CD8-positive, alpha-beta memory T cell (primary cell): ENCODE measurements at regions not wholly inside any gene's neighbourhood (a gene's known extent, or its start where the extent isn't known, plus 50 kb on each side); places are given as distances from the start of the nearest gene placed in this dataset.
"Not testable (repeated sequence)": the region's sequence is repeated elsewhere in the genome, so short reads cannot be mapped to it uniquely, and the experiment has no call there.

Experiments
- CTCF ChIA-PET: fragments of 350-600 bp; sonication (Branson Sonifier 250); formaldehyde crosslinking; loops from one replicate; lab custom pipeline; 2021; ENCODE audit warnings: antibody characterized with exemption; lab: Charles Lee
- POLR2A ChIA-PET: fragments of 350-600 bp; sonication (Branson Sonifier 250); formaldehyde crosslinking; loops from one replicate; lab custom pipeline; 2021; ENCODE audit warnings: antibody characterized with exemption; lab: Charles Lee
- DNase-seq, 5 donors: peaks; one replicate each; pipeline versions ENCODE4 v3.0.0 to v3.0.0-alpha.2; 2020 to 2022; ENCODE audit warnings: mixed read lengths in 1 of 5
- H3K27ac ChIP-seq: one replicate; pipeline ENCODE4 v1.7.0; 2013; ENCODE audit warnings: low read depth, mild to moderate bottlenecking, low read length, moderate library complexity
- H3K27me3 ChIP-seq: 2 replicates; pipeline ENCODE4 v1.7.0; 2013; ENCODE audit warnings: low read length, mild to moderate bottlenecking; ENCODE audit not compliant: insufficient read depth, poor library complexity, severe bottlenecking
- H3K36me3 ChIP-seq: 2 replicates; pipeline ENCODE4 v1.7.0; 2013; ENCODE audit warnings: mild to moderate bottlenecking, low read length, moderate library complexity; ENCODE audit not compliant: insufficient read depth
- H3K4me1 ChIP-seq: 2 replicates; pipeline ENCODE4 v1.7.0; 2013; ENCODE audit warnings: mild to moderate bottlenecking, low read length, moderate library complexity; ENCODE audit not compliant: insufficient read depth
- H3K4me3 ChIP-seq: 2 replicates; pipeline ENCODE4 v1.7.0; 2013; ENCODE audit warnings: mild to moderate bottlenecking, low read length
- H3K9me3 ChIP-seq: 2 replicates; pipeline ENCODE4 v1.7.0; 2013; ENCODE audit warnings: mild to moderate bottlenecking, low read length
- H3K27ac Mint-ChIP-seq, 8 donors: one replicate each; pipeline ENCODE4 v1.8.0; 2020 to 2021; ENCODE audit warnings: mixed read lengths in 8 of 8, mild to moderate bottlenecking in 6 of 8, inconsistent platforms in 3 of 8, moderate library complexity in 3 of 8
- H3K27me3 Mint-ChIP-seq, 2 donors: one replicate each; pipeline ENCODE4 v1.8.0; 2020 to 2021; ENCODE audit warnings: mixed read lengths in 2 of 2, mild to moderate bottlenecking in 1 of 2, moderate library complexity in 1 of 2
- H3K36me3 Mint-ChIP-seq, 3 donors: one replicate each; pipeline ENCODE4 v1.8.0; 2020 to 2021; ENCODE audit warnings: mixed read lengths in 3 of 3, inconsistent platforms in 1 of 3, mild to moderate bottlenecking in 1 of 3
- H3K4me1 Mint-ChIP-seq, 3 donors: one replicate each; pipeline ENCODE4 v1.8.0; 2020 to 2021; ENCODE audit warnings: mixed read lengths in 3 of 3, inconsistent platforms in 1 of 3, mild to moderate bottlenecking in 1 of 3
- H3K4me3 Mint-ChIP-seq, 7 donors: one replicate each; pipeline ENCODE4 v1.8.0; 2020 to 2021; ENCODE audit warnings: mixed read lengths in 7 of 7, mild to moderate bottlenecking in 6 of 7, moderate library complexity in 4 of 7, inconsistent platforms in 2 of 7
- H3K9me3 Mint-ChIP-seq, 5 donors: one replicate each; pipeline ENCODE4 v1.8.0; 2020 to 2022; ENCODE audit warnings: mixed read lengths in 5 of 5, mild to moderate bottlenecking in 3 of 5, moderate library complexity in 2 of 5, inconsistent platforms in 1 of 5

DNA sequence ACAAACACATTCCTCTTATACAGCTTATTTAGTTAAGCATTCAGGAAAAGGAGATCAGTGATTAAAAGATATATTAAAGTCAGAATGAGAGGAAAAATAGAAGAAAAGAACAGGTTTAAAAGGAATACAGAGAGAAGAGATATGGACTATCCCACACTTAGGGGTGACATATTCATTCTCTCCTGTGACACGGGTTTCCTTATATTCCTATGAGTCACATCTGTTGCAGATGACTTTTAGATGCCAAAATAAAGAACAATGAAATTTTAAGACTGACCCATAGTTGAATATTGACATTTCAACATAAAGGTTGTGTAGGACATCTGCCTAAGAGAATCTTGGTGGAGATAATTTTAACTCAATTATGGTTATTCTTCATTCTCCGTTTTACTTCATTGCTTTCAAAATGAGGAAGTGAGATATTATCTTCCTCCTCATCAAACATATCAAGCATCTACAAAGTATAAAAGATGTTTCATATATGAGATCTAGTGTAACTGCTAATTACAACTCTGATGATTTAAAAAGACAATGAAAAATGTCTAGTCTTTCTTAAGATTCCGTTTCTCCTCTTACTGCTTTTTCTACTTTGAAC is 1336.7 kb upstream of the CITED2 start:
- Mint-ChIP-seq H3K9me3 (peaks cover 0 to 5% (median 0%) of the 10 kb centered on the region in 5 donors), H3K4me3 (no peak overlapping the region), H3K4me1 (no peaks in the 10 kb centered on the region), H3K27ac (peak overlapping the region in 1 of 8 donors; percentile 65), H3K27me3 (no peaks in the 10 kb centered on the region), H3K36me3 (no peaks in the 10 kb centered on the region)
- Histone ChIP-seq H3K36me3 (no peaks in the 10 kb centered on the region), H3K27me3 (no peaks in the 10 kb centered on the region), H3K4me1 (no peaks in the 10 kb centered on the region), H3K9me3 (no peaks in the 10 kb centered on the region), H3K27ac (no peak overlapping the region), H3K4me3 (no peak overlapping the region)
- POLR2A ChIA-PET = no interaction called here
- no peak for DNase-seq
- CTCF ChIA-PET = interaction anchor here (0.6 kb wide), 1 partner anchor 9 kb away, joined by 3 read pairs; no protein-coding TSS in a partner anchor

DNA sequence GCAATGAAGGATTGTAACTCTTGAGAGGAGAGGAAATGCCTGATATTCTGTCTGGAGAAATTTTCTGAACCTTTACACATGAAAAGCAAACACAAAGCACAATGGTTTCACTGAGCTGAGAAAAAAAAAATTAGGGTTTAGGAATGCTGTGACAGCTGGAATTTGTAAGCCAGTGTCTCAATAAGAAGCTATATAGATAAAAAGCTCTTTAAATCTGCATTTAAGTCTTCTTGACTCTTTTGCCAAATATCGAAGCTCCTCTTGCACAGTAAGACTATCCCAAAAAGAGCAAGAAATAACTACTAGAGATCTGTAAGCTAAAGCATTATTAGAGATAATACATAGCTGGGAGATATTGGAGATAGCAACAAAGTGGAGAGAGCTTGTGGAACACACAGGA is 1334.0 kb upstream of the CITED2 start:
- ChIA-PET CTCF (no interaction called here), POLR2A (no interaction called here)
- Histone ChIP-seq H3K9me3 (no peaks in the 10 kb centered on the region), H3K27ac (no peak overlapping the region), H3K27me3 (no peaks in the 10 kb centered on the region), H3K36me3 (no peaks in the 10 kb centered on the region), H3K4me1 (no peaks in the 10 kb centered on the region), H3K4me3 (no peak overlapping the region)
- DNase-seq = no peak
- Mint-ChIP-seq H3K36me3 (no peaks in the 10 kb centered on the region), H3K9me3 (no peaks in the 10 kb centered on the region), H3K4me1 (no peaks in the 10 kb centered on the region), H3K27ac (no peak overlapping the region), H3K27me3 (no peaks in the 10 kb centered on the region), H3K4me3 (no peak overlapping the region)

DNA sequence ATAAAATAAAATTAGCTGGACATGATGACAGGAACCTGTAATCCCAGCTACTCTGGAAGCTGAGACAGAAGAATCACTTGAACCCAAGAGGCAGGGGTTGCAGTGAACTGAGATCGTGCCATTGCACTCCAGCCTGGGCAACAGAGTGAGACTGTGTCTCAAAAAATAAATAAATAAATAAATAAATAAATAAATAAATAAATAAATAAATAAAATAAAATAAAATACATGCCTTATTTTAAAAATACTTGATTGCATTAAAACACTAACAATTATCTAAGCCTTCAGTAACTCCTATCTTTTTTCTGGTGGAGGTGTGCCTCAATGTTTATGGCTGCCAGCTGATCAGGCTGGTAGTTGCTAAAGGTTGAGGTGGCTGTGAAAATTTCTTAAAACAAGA is 1329.6 kb upstream of the CITED2 start:
- H3K27me3 ChIP-seq, H3K4me1 ChIP-seq, DNase-seq, CTCF ChIA-PET, H3K4me3 Mint-ChIP-seq, H3K36me3 ChIP-seq, H3K36me3 Mint-ChIP-seq, H3K27ac ChIP-seq, H3K27me3 Mint-ChIP-seq, H3K9me3 ChIP-seq, POLR2A ChIA-PET, H3K4me3 ChIP-seq, H3K9me3 Mint-ChIP-seq, H3K27ac Mint-ChIP-seq, H3K4me1 Mint-ChIP-seq: not testable (repeated sequence)

DNA sequence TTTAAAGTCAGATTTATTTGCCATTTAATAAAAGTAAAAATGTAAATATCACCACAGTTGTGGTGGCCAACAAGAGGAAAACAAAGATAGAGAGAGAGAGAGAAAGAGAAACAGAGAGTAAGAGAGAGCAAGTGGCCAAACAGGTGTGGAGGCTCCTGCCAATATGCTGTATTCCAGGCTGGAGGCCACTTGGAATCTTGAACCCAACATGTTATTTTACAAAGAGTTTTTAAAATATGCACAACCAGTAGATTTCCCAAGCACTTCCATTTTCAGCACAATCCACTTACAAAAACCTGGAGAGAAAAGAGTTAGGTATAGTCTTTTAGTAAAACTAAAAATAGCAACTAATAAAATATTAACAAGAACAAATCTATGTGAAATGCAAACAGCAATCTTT is 1323.1 kb upstream of the CITED2 start:
- ChIA-PET CTCF (no interaction called here), POLR2A (no interaction called here)
- Mint-ChIP-seq H3K36me3 (no peaks in the 10 kb centered on the region), H3K4me1 (no peaks in the 10 kb centered on the region), H3K27me3 (no peaks in the 10 kb centered on the region), H3K9me3 (peaks cover 0 to 4% (median 0%) of the 10 kb centered on the region in 5 donors), H3K27ac (no peak overlapping the region), H3K4me3 (no peak overlapping the region)
- H3K9me3 ChIP-seq = no peaks in the 10 kb centered on the region
- no peak for DNase-seq
- no peaks in the 10 kb centered on the region for H3K27me3 ChIP-seq
- no peaks in the 10 kb centered on the region for H3K36me3 ChIP-seq
- no peaks in the 10 kb centered on the region for H3K4me1 ChIP-seq
- no peak overlapping the region for H3K27ac ChIP-seq
- no peak overlapping the region for H3K4me3 ChIP-seq

DNA sequence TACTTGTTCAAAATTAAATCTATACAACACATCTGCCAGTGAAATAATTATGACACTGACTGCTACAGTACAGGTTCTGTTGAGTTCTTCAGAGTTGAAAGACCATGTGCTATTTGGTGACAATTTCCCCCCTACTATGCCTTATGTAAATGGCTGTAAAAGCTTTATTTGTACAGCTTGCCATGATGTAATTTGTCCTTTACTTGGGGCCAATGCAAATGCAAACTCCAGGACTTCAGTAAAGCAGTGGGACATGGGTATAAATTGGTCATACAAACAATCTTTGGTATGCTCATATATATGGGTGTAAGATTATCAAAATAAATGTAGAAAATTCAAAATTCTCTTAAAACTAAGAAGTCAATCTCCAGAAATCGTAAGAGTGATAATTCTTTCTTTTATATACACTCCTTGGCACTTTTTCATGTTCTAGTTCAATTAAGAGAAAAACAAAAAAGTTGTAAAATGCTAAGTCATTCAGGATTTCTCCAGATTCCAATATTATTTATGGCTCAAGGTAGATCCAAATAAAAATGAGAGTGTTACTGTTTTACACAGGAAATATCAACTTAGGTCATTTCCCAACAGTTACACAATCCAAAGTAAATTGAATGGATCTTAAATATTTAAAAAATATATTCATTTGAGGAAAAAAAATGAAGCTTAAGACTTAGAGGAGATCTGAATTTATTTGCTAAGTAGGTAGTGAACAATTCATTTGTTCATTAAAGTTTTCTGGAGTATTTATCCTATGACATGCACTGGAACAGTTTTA is 1310.5 kb upstream of the CITED2 start:
- ChIA-PET POLR2A (no interaction called here), CTCF (no interaction called here)
- no peaks in the 10 kb centered on the region for H3K4me1 ChIP-seq
- no peaks in the 10 kb centered on the region for H3K36me3 ChIP-seq
- Mint-ChIP-seq H3K36me3 (no peaks in the 10 kb centered on the region), H3K27ac (no peak overlapping the region), H3K4me1 (no peaks in the 10 kb centered on the region), H3K4me3 (no peak overlapping the region), H3K9me3 (no peaks in the 10 kb centered on the region), H3K27me3 (peaks cover 0 to 2% of the 10 kb centered on the region in 2 donors)
- H3K4me3 ChIP-seq = no peak overlapping the region
- no peaks in the 10 kb centered on the region for H3K27me3 ChIP-seq
- no peak for DNase-seq
- no peak overlapping the region for H3K27ac ChIP-seq
- H3K9me3 ChIP-seq = no peaks in the 10 kb centered on the region

DNA sequence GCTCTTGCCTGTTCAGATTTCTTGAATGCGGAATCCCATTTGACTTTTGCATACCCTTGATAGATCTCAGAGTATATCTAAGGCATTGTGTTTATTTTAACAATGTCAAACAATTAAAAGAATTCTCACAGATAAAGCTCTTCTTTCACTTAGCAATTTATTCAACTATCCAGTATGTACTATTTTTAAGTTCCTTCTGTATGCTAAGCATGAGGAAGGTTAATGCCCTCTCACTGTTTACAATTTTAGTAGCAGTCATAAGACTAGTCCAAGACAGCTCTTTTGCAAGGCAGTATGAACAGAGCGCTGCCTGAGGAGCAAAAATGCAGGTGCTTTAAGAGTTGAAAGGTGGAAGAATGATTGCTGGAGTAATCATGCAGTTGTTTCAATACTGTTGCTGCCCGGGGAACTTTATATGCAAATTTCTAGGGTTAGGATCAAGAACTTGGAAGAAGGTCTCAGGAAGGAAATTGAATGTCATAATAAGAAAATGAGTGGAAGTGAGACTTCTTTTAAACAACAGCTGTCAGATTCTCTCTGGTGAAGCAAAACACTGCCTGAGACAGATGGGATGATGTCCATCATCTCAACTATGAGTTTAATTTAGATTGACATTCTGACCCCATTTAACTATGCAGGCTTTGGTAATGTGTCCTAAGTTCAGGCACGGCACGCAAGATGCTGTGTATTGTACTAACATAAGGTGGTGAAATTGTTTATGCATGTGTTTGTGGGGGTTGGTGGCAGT is 1303.5 kb upstream of the CITED2 start:
- Histone ChIP-seq H3K36me3 (no peaks in the 10 kb centered on the region), H3K27ac (no peak overlapping the region), H3K27me3 (no peaks in the 10 kb centered on the region), H3K4me1 (no peaks in the 10 kb centered on the region), H3K9me3 (no peaks in the 10 kb centered on the region), H3K4me3 (no peak overlapping the region)
- POLR2A ChIA-PET = no interaction called here
- Mint-ChIP-seq H3K36me3 (no peaks in the 10 kb centered on the region), H3K4me1 (no peaks in the 10 kb centered on the region), H3K27me3 (peaks cover 0 to 3% of the 10 kb centered on the region in 2 donors), H3K27ac (no peak overlapping the region), H3K9me3 (no peaks in the 10 kb centered on the region), H3K4me3 (no peak overlapping the region)
- DNase-seq = no peak
- CTCF ChIA-PET = no interaction called here

DNA sequence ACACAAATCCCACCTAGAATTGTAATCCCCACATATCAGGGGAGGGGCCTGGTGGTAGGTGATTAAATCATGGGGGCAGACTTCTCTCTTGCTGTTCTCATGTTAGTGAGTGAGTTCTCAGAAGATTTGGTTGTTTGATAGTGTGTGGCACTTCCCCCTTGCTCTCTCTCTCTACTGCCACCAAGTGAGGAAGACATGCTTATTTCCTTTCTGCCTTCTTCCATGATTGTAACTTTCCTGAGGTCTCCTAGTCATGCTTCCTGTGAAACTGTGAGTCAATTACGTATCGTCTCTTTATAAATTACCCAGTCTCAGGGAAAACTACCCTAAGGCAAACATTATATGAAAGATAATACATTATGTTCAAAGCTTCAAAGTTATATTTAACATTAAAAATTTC is 1297.5 kb upstream of the CITED2 start:
- no peak for DNase-seq
- Mint-ChIP-seq H3K36me3 (no peaks in the 10 kb centered on the region), H3K4me1 (no peaks in the 10 kb centered on the region), H3K9me3 (no peaks in the 10 kb centered on the region), H3K27me3 (no peaks in the 10 kb centered on the region), H3K27ac (no peak overlapping the region), H3K4me3 (no peak overlapping the region)
- CTCF ChIA-PET = no interaction called here
- Histone ChIP-seq H3K36me3 (no peaks in the 10 kb centered on the region), H3K9me3 (no peaks in the 10 kb centered on the region), H3K4me3 (no peak overlapping the region), H3K4me1 (no peaks in the 10 kb centered on the region), H3K27me3 (no peaks in the 10 kb centered on the region), H3K27ac (no peak overlapping the region)
- POLR2A ChIA-PET = no interaction called here

DNA sequence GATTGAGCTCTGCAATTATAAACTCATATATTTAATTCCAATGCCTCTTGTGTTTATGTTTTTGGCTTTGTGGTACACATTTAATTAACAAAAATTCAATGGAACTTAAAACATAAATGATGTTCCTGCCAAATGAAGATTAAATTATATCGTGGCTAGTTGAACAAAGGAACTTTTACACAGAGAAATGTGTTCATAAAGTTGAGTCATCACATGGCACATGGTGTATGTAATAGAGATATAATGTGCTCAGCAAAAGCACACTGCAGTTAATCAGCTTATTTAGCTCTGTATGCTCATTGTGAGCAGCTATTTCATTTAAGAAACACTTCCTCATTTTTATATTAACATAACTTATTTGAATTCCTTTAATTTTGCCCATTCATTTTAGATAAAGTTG is 1295.6 kb upstream of the CITED2 start:
- no peak for DNase-seq
- no peaks in the 10 kb centered on the region for H3K36me3 Mint-ChIP-seq
- no peaks in the 10 kb centered on the region for H3K27me3 ChIP-seq
- ChIA-PET POLR2A (no interaction called here), CTCF (no interaction called here)
- H3K27ac Mint-ChIP-seq = no peak overlapping the region
- H3K4me3 Mint-ChIP-seq = no peak overlapping the region
- H3K4me3 ChIP-seq = no peak overlapping the region
- H3K27ac ChIP-seq = no peak overlapping the region
- H3K9me3 Mint-ChIP-seq = no peaks in the 10 kb centered on the region
- no peaks in the 10 kb centered on the region for H3K36me3 ChIP-seq
- no peaks in the 10 kb centered on the region for H3K9me3 ChIP-seq
- H3K4me1 ChIP-seq = no peaks in the 10 kb centered on the region
- H3K4me1 Mint-ChIP-seq = no peaks in the 10 kb centered on the region
- no peaks in the 10 kb centered on the region for H3K27me3 Mint-ChIP-seq
